ENCODE measurements at regions not wholly inside any gene's neighbourhood (a gene's known extent, or its start where the extent isn't known, plus 50 kb on each side); places are given as distances from the start of the nearest gene placed in this dataset.

GRCh38 chr10:8504499-8504898 is 450.0 kb downstream of the GATA3 start:
- H3K9me3 Mint-ChIP-seq (ENCODE audit: unreplicated experiment) = no peaks in the 10 kb centered on the region
- DNase-seq = no peak
- no peak overlapping the region for H3K27ac Mint-ChIP-seq (ENCODE audit: unreplicated experiment)
- no peak for TF ChIP-seq CTCF (IDR thresholded peaks at IDR 0.05; ENCODE audit: partially characterized antibody, unreplicated experiment)
- H3K4me1 Mint-ChIP-seq (ENCODE audit: low read depth, unreplicated experiment) = peaks cover 4% of the 10 kb centered on the region
- no peak overlapping the region for H3K4me3 Mint-ChIP-seq (ENCODE audit: unreplicated experiment)
- H3K27me3 Mint-ChIP-seq (ENCODE audit: unreplicated experiment) = no peaks in the 10 kb centered on the region
- no peaks in the 10 kb centered on the region for H3K36me3 Mint-ChIP-seq (ENCODE audit: unreplicated experiment)

DNA sequence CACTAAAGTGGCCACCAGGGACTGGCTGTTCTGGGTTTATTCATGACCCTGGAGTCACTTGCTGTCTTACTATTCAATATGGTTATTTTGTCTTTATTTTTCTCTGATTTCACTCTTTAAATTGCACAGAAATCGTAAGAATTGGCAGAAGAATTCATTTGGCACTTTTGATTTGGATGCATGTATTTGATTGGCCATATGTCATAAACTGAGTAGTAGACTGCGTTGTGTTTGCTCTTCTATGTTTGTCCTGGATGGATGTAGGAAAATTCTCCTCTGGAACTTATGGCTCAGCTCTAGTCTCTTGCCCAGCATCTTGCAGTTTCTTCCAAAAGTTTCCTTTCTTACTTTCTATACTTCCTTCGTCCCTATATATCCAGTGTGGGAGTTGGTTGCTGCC is 452.7 kb downstream of the GATA3 start:
- no peak overlapping the region for H3K4me3 Mint-ChIP-seq (ENCODE audit: unreplicated experiment)
- no peak for DNase-seq
- TF ChIP-seq CTCF (IDR thresholded peaks at IDR 0.05; ENCODE audit: partially characterized antibody, unreplicated experiment) = no peak
- peaks cover 4% of the 10 kb centered on the region for H3K4me1 Mint-ChIP-seq (ENCODE audit: low read depth, unreplicated experiment)
- H3K27me3 Mint-ChIP-seq (ENCODE audit: unreplicated experiment) = no peaks in the 10 kb centered on the region
- no peaks in the 10 kb centered on the region for H3K36me3 Mint-ChIP-seq (ENCODE audit: unreplicated experiment)
- H3K27ac Mint-ChIP-seq (ENCODE audit: unreplicated experiment) = no peak overlapping the region
- no peaks in the 10 kb centered on the region for H3K9me3 Mint-ChIP-seq (ENCODE audit: unreplicated experiment)

DNA sequence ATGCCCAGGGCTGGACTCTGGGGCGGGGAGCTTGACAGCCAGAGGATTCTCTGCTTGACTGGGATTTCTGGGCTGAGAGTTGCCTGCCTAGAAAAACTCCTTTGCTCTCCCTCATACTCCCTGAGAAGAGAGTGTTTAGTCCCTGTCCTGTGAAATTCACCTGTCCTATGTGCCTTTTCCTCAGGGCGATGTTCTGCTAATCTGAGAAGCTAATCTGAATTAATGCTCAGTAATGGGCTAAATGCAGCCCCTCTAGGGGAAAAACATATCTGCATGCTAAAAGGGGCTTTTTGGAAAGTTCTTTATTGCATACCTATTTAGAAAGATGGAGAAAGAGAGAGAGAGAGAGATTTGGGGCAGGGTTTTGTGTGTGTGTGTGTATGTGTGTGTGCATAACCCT is 454.4 kb downstream of the GATA3 start:
- Mint-ChIP-seq H3K4me3 (ENCODE audit: unreplicated experiment) (no peak overlapping the region), H3K9me3 (ENCODE audit: unreplicated experiment) (no peaks in the 10 kb centered on the region), H3K36me3 (ENCODE audit: unreplicated experiment) (no peaks in the 10 kb centered on the region), H3K27me3 (ENCODE audit: unreplicated experiment) (no peaks in the 10 kb centered on the region), H3K4me1 (ENCODE audit: low read depth, unreplicated experiment) (no peaks in the 10 kb centered on the region), H3K27ac (ENCODE audit: unreplicated experiment) (no peak overlapping the region)
- TF ChIP-seq CTCF (IDR thresholded peaks at IDR 0.05; ENCODE audit: partially characterized antibody, unreplicated experiment) = no peak
- DNase-seq = no peak

- no peak for DNase-seq
- Mint-ChIP-seq H3K4me1 (ENCODE audit: low read depth, unreplicated experiment) (no peaks in the 10 kb centered on the region), H3K9me3 (ENCODE audit: unreplicated experiment) (no peaks in the 10 kb centered on the region), H3K36me3 (ENCODE audit: unreplicated experiment) (no peaks in the 10 kb centered on the region), H3K27me3 (ENCODE audit: unreplicated experiment) (peaks cover 2% of the 10 kb centered on the region), H3K27ac (ENCODE audit: unreplicated experiment) (no peak overlapping the region), H3K4me3 (ENCODE audit: unreplicated experiment) (no peak overlapping the region)
- TF ChIP-seq CTCF (IDR thresholded peaks at IDR 0.05; ENCODE audit: partially characterized antibody, unreplicated experiment) = no peak
Measured at GRCh38 chr10:8510471-8510870, 456.0 kb downstream of the GATA3 start.

DNA sequence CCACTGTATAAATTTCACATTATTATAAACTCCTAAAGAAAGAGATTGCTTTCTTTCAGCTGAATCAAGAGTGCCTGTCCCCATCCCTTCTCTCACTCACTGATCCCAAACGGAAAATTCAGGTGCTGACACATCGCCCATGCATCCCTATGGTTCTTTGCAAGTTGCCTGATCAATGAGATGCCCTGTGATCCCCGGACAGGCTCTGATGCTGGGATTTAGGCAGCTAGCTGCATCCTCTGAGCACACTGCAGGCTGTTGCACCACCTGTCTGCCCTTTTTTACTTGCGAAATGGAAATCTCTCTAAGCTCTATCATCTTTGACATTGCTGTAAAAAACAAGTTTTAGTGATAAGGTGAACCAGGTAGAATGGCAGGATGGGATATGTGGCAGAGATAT is 456.5 kb downstream of the GATA3 start:
- no peak overlapping the region for H3K27ac Mint-ChIP-seq (ENCODE audit: unreplicated experiment)
- H3K4me3 Mint-ChIP-seq (ENCODE audit: unreplicated experiment) = no peak overlapping the region
- peaks cover 2% of the 10 kb centered on the region for H3K27me3 Mint-ChIP-seq (ENCODE audit: unreplicated experiment)
- H3K36me3 Mint-ChIP-seq (ENCODE audit: unreplicated experiment) = no peaks in the 10 kb centered on the region
- H3K4me1 Mint-ChIP-seq (ENCODE audit: low read depth, unreplicated experiment) = no peaks in the 10 kb centered on the region
- no peaks in the 10 kb centered on the region for H3K9me3 Mint-ChIP-seq (ENCODE audit: unreplicated experiment)
- no peak for DNase-seq
- no peak for TF ChIP-seq CTCF (IDR thresholded peaks at IDR 0.05; ENCODE audit: partially characterized antibody, unreplicated experiment)
